Ishikawa (cell line): ENCODE measurements at regions not wholly inside any gene's neighbourhood (a gene's known extent, or its start where the extent isn't known, plus 50 kb on each side); places are given as distances from the start of the nearest gene placed in this dataset.

Experiments
- CEBPB ChIP-seq: IDR thresholded peaks from 2 replicates; pipeline ENCODE4 v1.6.1; 2012
- CREB1 ChIP-seq: IDR thresholded peaks from 2 replicates; pipeline ENCODE4 v1.6.1; 2012; ENCODE audit warnings: low read depth
- EGR1 ChIP-seq: IDR thresholded peaks from 2 replicates; pipeline ENCODE4 v1.6.1; 2012
- EP300 ChIP-seq: IDR thresholded peaks from 2 replicates; pipeline ENCODE4 v1.6.1; 2012; ENCODE audit warnings: borderline replicate concordance
- FOXM1 ChIP-seq: IDR thresholded peaks from 2 replicates; pipeline ENCODE4 v1.6.1; 2012; ENCODE audit warnings: low read depth, borderline replicate concordance
- NFIC ChIP-seq: IDR thresholded peaks from 2 replicates; pipeline ENCODE4 v1.6.1; 2012
- RAD21 ChIP-seq: IDR thresholded peaks from 2 replicates; pipeline ENCODE4 v1.6.1; 2012; ENCODE audit warnings: low read depth
- TAF1 ChIP-seq: IDR thresholded peaks from 2 replicates; pipeline ENCODE4 v1.6.1; 2012; ENCODE audit warnings: low read depth, mild to moderate bottlenecking
- TEAD4 ChIP-seq: IDR thresholded peaks from 2 replicates; pipeline ENCODE4 v1.6.1; 2012
- YY1 ChIP-seq: IDR thresholded peaks from 2 replicates; pipeline ENCODE4 v1.6.1; 2012; ENCODE audit warnings: low read depth
- TF ChIP-seq, protein P1 (sequence below): IDR thresholded peaks from 2 replicates; pipeline ENCODE4 v1.6.1; 2012; ENCODE audit warnings: low read depth, mild to moderate bottlenecking
- TF ChIP-seq, protein P2 (sequence below): IDR thresholded peaks from 2 replicates; pipeline ENCODE4 v1.6.1; 2012

DNA sequence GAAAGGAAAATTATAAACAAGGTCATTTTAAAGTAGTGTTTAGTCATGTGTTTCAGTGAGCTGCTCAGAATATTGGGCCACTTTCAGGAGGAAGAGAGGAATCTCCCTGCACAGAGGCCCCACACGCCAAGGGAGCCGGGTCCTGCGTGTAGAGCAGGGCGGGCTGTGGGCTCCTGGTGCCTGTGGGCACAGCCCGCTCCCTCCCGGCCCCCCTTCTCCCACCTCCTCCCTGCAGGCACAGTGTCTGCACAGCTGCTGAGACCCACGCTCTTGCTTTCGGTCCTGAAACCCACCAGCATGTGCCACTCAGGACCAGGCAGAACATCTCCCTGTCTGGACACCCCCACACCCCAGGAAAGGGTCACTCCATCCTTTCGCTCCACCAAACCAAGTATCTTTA lies 167.6 kb upstream of the SALL3 start:
- TF ChIP-seq CEBPB (no peak), EGR1 (no peak), RAD21 (no peak), EP300 (no peak), NFIC (no peak), CREB1 (no peak), FOXM1 (no peak), TAF1 (no peak), YY1 (no peak), TEAD4 (no peak)
- TF ChIP-seq, protein P1, sequence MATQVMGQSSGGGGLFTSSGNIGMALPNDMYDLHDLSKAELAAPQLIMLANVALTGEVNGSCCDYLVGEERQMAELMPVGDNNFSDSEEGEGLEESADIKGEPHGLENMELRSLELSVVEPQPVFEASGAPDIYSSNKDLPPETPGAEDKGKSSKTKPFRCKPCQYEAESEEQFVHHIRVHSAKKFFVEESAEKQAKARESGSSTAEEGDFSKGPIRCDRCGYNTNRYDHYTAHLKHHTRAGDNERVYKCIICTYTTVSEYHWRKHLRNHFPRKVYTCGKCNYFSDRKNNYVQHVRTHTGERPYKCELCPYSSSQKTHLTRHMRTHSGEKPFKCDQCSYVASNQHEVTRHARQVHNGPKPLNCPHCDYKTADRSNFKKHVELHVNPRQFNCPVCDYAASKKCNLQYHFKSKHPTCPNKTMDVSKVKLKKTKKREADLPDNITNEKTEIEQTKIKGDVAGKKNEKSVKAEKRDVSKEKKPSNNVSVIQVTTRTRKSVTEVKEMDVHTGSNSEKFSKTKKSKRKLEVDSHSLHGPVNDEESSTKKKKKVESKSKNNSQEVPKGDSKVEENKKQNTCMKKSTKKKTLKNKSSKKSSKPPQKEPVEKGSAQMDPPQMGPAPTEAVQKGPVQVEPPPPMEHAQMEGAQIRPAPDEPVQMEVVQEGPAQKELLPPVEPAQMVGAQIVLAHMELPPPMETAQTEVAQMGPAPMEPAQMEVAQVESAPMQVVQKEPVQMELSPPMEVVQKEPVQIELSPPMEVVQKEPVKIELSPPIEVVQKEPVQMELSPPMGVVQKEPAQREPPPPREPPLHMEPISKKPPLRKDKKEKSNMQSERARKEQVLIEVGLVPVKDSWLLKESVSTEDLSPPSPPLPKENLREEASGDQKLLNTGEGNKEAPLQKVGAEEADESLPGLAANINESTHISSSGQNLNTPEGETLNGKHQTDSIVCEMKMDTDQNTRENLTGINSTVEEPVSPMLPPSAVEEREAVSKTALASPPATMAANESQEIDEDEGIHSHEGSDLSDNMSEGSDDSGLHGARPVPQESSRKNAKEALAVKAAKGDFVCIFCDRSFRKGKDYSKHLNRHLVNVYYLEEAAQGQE: no peak
- TF ChIP-seq, protein P2, sequence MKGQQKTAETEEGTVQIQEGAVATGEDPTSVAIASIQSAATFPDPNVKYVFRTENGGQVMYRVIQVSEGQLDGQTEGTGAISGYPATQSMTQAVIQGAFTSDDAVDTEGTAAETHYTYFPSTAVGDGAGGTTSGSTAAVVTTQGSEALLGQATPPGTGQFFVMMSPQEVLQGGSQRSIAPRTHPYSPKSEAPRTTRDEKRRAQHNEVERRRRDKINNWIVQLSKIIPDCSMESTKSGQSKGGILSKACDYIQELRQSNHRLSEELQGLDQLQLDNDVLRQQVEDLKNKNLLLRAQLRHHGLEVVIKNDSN: no peak
